ENCODE measurements at regions not wholly inside any gene's neighbourhood (a gene's known extent, or its start where the extent isn't known, plus 50 kb on each side); places are given as distances from the start of the nearest gene placed in this dataset.

GRCh38 chr13:55570371-55570770 lies 1570.3 kb upstream of the PRR20A start:
- TF ChIP-seq CTCF (IDR thresholded peaks at IDR 0.05) (no peak), EP300 (IDR thresholded peaks at IDR 0.05) (no peak)

Data from suprapubic skin (tissue), 3 donors.